ENCODE measurements at regions not wholly inside any gene's neighbourhood (a gene's known extent, or its start where the extent isn't known, plus 50 kb on each side); places are given as distances from the start of the nearest gene placed in this dataset.
"Not testable (repeated sequence)": the region's sequence is repeated elsewhere in the genome, so short reads cannot be mapped to it uniquely, and the experiment has no call there.

DNA sequence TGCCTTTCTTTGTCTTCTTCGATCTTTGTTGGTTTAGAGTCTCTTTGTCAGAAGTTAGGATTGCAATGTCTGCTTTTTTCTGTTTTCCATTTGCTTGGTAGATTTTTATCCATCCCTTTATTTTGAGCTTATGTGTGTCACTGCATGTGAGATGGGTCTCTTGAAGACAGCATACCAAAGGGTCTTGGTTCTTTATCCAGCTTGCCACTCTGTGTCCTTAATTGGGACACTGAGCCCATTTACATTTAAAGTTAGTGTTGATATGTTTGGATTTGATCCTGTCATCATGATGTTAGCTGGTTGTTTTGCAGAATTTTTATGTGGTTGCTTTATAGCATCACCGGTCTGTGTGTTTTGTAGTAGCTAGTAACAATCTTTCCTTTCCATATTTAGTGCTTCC lies 107.5 kb upstream of the SKAP2 start:
- TF ChIP-seq SMARCB1 (IDR thresholded peaks at IDR 0.05; ENCODE audit: insufficient read length, low read depth); ZNF785 (CRISPR knock-in tag; IDR thresholded peaks at IDR 0.05); TAF1 (IDR thresholded peaks at IDR 0.05; ENCODE audit: control insufficient read depth, extremely low read depth, insufficient read depth, low read length, severe bottlenecking); NEUROD1 (IDR thresholded peaks at IDR 0.05; ENCODE audit: borderline replicate concordance, low read depth, low read length, partially characterized antibody); MXI1 (IDR thresholded peaks at IDR 0.05; ENCODE audit: low read depth, low read length); WHSC1 (IDR thresholded peaks at IDR 0.05; ENCODE audit: low read length); KDM1A (IDR thresholded peaks at IDR 0.05); SIN3B (IDR thresholded peaks at IDR 0.05; ENCODE audit: low read depth); REST (IDR thresholded peaks at IDR 0.05; ENCODE audit: borderline replicate concordance); REST (CRISPR knock-in tag; IDR thresholded peaks at IDR 0.05; ENCODE audit: low read depth): not testable (repeated sequence)
- TF ChIP-seq, protein P1, sequence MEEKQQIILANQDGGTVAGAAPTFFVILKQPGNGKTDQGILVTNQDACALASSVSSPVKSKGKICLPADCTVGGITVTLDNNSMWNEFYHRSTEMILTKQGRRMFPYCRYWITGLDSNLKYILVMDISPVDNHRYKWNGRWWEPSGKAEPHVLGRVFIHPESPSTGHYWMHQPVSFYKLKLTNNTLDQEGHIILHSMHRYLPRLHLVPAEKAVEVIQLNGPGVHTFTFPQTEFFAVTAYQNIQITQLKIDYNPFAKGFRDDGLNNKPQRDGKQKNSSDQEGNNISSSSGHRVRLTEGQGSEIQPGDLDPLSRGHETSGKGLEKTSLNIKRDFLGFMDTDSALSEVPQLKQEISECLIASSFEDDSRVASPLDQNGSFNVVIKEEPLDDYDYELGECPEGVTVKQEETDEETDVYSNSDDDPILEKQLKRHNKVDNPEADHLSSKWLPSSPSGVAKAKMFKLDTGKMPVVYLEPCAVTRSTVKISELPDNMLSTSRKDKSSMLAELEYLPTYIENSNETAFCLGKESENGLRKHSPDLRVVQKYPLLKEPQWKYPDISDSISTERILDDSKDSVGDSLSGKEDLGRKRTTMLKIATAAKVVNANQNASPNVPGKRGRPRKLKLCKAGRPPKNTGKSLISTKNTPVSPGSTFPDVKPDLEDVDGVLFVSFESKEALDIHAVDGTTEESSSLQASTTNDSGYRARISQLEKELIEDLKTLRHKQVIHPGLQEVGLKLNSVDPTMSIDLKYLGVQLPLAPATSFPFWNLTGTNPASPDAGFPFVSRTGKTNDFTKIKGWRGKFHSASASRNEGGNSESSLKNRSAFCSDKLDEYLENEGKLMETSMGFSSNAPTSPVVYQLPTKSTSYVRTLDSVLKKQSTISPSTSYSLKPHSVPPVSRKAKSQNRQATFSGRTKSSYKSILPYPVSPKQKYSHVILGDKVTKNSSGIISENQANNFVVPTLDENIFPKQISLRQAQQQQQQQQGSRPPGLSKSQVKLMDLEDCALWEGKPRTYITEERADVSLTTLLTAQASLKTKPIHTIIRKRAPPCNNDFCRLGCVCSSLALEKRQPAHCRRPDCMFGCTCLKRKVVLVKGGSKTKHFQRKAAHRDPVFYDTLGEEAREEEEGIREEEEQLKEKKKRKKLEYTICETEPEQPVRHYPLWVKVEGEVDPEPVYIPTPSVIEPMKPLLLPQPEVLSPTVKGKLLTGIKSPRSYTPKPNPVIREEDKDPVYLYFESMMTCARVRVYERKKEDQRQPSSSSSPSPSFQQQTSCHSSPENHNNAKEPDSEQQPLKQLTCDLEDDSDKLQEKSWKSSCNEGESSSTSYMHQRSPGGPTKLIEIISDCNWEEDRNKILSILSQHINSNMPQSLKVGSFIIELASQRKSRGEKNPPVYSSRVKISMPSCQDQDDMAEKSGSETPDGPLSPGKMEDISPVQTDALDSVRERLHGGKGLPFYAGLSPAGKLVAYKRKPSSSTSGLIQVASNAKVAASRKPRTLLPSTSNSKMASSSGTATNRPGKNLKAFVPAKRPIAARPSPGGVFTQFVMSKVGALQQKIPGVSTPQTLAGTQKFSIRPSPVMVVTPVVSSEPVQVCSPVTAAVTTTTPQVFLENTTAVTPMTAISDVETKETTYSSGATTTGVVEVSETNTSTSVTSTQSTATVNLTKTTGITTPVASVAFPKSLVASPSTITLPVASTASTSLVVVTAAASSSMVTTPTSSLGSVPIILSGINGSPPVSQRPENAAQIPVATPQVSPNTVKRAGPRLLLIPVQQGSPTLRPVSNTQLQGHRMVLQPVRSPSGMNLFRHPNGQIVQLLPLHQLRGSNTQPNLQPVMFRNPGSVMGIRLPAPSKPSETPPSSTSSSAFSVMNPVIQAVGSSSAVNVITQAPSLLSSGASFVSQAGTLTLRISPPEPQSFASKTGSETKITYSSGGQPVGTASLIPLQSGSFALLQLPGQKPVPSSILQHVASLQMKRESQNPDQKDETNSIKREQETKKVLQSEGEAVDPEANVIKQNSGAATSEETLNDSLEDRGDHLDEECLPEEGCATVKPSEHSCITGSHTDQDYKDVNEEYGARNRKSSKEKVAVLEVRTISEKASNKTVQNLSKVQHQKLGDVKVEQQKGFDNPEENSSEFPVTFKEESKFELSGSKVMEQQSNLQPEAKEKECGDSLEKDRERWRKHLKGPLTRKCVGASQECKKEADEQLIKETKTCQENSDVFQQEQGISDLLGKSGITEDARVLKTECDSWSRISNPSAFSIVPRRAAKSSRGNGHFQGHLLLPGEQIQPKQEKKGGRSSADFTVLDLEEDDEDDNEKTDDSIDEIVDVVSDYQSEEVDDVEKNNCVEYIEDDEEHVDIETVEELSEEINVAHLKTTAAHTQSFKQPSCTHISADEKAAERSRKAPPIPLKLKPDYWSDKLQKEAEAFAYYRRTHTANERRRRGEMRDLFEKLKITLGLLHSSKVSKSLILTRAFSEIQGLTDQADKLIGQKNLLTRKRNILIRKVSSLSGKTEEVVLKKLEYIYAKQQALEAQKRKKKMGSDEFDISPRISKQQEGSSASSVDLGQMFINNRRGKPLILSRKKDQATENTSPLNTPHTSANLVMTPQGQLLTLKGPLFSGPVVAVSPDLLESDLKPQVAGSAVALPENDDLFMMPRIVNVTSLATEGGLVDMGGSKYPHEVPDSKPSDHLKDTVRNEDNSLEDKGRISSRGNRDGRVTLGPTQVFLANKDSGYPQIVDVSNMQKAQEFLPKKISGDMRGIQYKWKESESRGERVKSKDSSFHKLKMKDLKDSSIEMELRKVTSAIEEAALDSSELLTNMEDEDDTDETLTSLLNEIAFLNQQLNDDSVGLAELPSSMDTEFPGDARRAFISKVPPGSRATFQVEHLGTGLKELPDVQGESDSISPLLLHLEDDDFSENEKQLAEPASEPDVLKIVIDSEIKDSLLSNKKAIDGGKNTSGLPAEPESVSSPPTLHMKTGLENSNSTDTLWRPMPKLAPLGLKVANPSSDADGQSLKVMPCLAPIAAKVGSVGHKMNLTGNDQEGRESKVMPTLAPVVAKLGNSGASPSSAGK (IDR thresholded peaks at IDR 0.05): not testable (repeated sequence)

All from K562 (cell line).